HS-5 (cell line): ENCODE measurements at regions not wholly inside any gene's neighbourhood (a gene's known extent, or its start where the extent isn't known, plus 50 kb on each side); places are given as distances from the start of the nearest gene placed in this dataset.

Source experiments
- DNase-seq: peaks from one replicate; pipeline ENCODE4 v3.0.0-alpha.2; 2012; ENCODE audit warnings: low read depth

- DNase-seq, result no peak
Measured at GRCh38 chr20:58069207-58069606, 159.2 kb downstream of the ANKRD60 start.

GRCh38 chr20:58065508-58066361 lies 162.7 kb downstream of the ANKRD60 start:
- DNase-seq, result no peak

GRCh38 chr20:58064411-58065010 lies 163.9 kb downstream of the ANKRD60 start:
- DNase-seq, result no peak

GRCh38 chr20:58059260-58059544 lies 169.3 kb downstream of the ANKRD60 start:
- no peak for DNase-seq

GRCh38 chr20:58058421-58059259 lies 169.8 kb downstream of the ANKRD60 start:
- DNase-seq, result no peak

GRCh38 chr20:58056921-58057686 lies 171.3 kb downstream of the ANKRD60 start:
- DNase-seq, result no peak

- DNase-seq, result no peak
Measured at GRCh38 chr20:58056021-58056591, 172.3 kb downstream of the ANKRD60 start.

GRCh38 chr20:58054780-58055373 lies 173.6 kb downstream of the ANKRD60 start:
- DNase-seq, result no peak

- DNase-seq, result no peak
Measured at GRCh38 chr20:58054082-58054779, 174.2 kb downstream of the ANKRD60 start.

GRCh38 chr20:58053391-58054055 lies 174.9 kb downstream of the ANKRD60 start:
- DNase-seq, result no peak

- no peak for DNase-seq
Measured at GRCh38 chr20:58051367-58051766, 177.1 kb downstream of the ANKRD60 start.

- peak; percentile 33 for DNase-seq
Measured at GRCh38 chr20:58048096-58048702, 180.3 kb downstream of the ANKRD60 start.

GRCh38 chr20:58046311-58046710 lies 182.1 kb downstream of the ANKRD60 start:
- no peak for DNase-seq

GRCh38 chr20:58045579-58045978 lies 182.9 kb downstream of the ANKRD60 start:
- DNase-seq, result no peak

GRCh38 chr20:58044931-58045555 lies 183.4 kb downstream of the ANKRD60 start:
- DNase-seq, result no peak

GRCh38 chr20:58044286-58044685 lies 184.2 kb downstream of the ANKRD60 start:
- no peak for DNase-seq

- DNase-seq, result no peak
Measured at GRCh38 chr20:58043236-58044140, 185.0 kb downstream of the ANKRD60 start.

GRCh38 chr20:58042591-58042990 lies 185.9 kb downstream of the ANKRD60 start:
- DNase-seq, result no peak
